ENCODE measurements at regions not wholly inside any gene's neighbourhood (a gene's known extent, or its start where the extent isn't known, plus 50 kb on each side); places are given as distances from the start of the nearest gene placed in this dataset.

DNA sequence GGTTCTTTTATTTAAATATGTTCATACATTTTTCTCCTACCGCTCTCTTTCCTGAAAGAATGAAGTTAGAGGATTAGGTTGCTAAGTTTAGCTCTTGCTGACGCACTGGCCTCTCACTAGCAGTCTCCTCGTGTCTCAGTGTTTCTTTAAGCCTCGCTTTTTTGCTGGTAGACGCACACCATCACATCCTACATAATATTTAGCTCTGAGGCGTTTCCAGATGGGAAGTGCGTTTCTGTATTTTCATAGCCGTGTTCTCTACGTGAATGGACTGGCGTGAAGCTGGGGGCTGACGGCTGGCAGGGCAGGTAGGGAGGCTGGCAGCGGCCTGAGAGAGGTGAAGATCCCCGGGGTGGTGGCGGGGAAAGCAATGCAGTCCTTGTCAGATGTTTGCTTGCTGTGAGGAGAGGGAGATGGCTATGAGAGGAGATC, 79.2 kb upstream of the SPRY4 start:
- TF ChIP-seq TAF1 (IDR thresholded peaks at IDR 0.05; ENCODE audit: low read depth): no peak
- TF ChIP-seq EGR1 (IDR thresholded peaks at IDR 0.05): no peak

- TF ChIP-seq CEBPB (IDR thresholded peaks at IDR 0.05): no peak
- TF ChIP-seq, protein P1, sequence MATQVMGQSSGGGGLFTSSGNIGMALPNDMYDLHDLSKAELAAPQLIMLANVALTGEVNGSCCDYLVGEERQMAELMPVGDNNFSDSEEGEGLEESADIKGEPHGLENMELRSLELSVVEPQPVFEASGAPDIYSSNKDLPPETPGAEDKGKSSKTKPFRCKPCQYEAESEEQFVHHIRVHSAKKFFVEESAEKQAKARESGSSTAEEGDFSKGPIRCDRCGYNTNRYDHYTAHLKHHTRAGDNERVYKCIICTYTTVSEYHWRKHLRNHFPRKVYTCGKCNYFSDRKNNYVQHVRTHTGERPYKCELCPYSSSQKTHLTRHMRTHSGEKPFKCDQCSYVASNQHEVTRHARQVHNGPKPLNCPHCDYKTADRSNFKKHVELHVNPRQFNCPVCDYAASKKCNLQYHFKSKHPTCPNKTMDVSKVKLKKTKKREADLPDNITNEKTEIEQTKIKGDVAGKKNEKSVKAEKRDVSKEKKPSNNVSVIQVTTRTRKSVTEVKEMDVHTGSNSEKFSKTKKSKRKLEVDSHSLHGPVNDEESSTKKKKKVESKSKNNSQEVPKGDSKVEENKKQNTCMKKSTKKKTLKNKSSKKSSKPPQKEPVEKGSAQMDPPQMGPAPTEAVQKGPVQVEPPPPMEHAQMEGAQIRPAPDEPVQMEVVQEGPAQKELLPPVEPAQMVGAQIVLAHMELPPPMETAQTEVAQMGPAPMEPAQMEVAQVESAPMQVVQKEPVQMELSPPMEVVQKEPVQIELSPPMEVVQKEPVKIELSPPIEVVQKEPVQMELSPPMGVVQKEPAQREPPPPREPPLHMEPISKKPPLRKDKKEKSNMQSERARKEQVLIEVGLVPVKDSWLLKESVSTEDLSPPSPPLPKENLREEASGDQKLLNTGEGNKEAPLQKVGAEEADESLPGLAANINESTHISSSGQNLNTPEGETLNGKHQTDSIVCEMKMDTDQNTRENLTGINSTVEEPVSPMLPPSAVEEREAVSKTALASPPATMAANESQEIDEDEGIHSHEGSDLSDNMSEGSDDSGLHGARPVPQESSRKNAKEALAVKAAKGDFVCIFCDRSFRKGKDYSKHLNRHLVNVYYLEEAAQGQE (IDR thresholded peaks at IDR 0.05; ENCODE audit: low read depth): no peak
- TF ChIP-seq TCF12 (IDR thresholded peaks at IDR 0.05; ENCODE audit: low read depth): 0 out of 2 replicates have a peak, but pooled peaks have one; percentile 36
- TF ChIP-seq EP300 (IDR thresholded peaks at IDR 0.05; ENCODE audit: borderline replicate concordance): no peak
- TF ChIP-seq, protein P2, sequence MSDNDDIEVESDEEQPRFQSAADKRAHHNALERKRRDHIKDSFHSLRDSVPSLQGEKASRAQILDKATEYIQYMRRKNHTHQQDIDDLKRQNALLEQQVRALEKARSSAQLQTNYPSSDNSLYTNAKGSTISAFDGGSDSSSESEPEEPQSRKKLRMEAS (IDR thresholded peaks at IDR 0.05): peak; percentile 40; the same call in 1 of the 2 replicates
- no peak for TF ChIP-seq RAD21 (IDR thresholded peaks at IDR 0.05; ENCODE audit: low read depth)
Observed at GRCh38 chr5:142403583-142403982, 78.8 kb upstream of the SPRY4 start.

- TF ChIP-seq YY1 (IDR thresholded peaks at IDR 0.05; ENCODE audit: low read depth): no peak
- TF ChIP-seq EP300 (IDR thresholded peaks at IDR 0.05; ENCODE audit: borderline replicate concordance): no peak
- TF ChIP-seq FOXM1 (IDR thresholded peaks at IDR 0.05; ENCODE audit: borderline replicate concordance, low read depth): no peak
- no peak for TF ChIP-seq NFIC (IDR thresholded peaks at IDR 0.05)
- no peak for TF ChIP-seq CREB1 (IDR thresholded peaks at IDR 0.05; ENCODE audit: low read depth)
- no peak for TF ChIP-seq TEAD4 (IDR thresholded peaks at IDR 0.05)
- TF ChIP-seq TCF12 (IDR thresholded peaks at IDR 0.05; ENCODE audit: low read depth): no peak
- TF ChIP-seq, protein P1 (IDR thresholded peaks at IDR 0.05; ENCODE audit: low read depth): no peak
- TF ChIP-seq, protein P2 (IDR thresholded peaks at IDR 0.05): no peak
- TF ChIP-seq CEBPB (IDR thresholded peaks at IDR 0.05): no peak
- TF ChIP-seq RAD21 (IDR thresholded peaks at IDR 0.05; ENCODE audit: low read depth): no peak
- no peak for TF ChIP-seq ZBTB7A (IDR thresholded peaks at IDR 0.05; ENCODE audit: low read depth)
- TF ChIP-seq EGR1 (IDR thresholded peaks at IDR 0.05): no peak
- TF ChIP-seq USF1 (IDR thresholded peaks at IDR 0.05): no peak
- no peak for TF ChIP-seq TAF1 (IDR thresholded peaks at IDR 0.05; ENCODE audit: low read depth)
Observed at GRCh38 chr5:142402752-142403318, 78.0 kb upstream of the SPRY4 start.

DNA sequence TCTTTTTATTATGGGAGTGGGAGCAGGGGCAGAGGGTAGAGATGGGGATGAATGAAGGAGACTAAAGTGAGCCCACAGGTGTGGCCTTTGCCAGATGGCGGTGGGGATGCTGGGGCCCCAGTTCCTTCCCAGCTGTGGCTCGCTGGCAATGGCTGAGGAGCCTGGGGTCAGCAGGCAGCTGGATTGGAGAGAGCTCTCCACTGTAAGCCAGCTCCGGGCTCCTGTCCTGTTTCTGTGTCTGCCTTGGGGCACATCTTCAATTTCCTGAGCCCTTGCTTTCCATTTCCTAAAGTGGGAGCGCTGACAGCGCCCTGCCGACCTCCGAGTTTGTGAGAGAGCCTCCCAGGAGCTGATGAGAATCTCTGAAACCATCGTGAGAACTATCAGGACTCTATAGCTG, 75.6 kb upstream of the SPRY4 start:
- no peak for TF ChIP-seq TEAD4 (IDR thresholded peaks at IDR 0.05)
- no peak for TF ChIP-seq ZBTB7A (IDR thresholded peaks at IDR 0.05; ENCODE audit: low read depth)
- no peak for TF ChIP-seq CREB1 (IDR thresholded peaks at IDR 0.05; ENCODE audit: low read depth)
- no peak for TF ChIP-seq USF1 (IDR thresholded peaks at IDR 0.05)
- no peak for TF ChIP-seq EP300 (IDR thresholded peaks at IDR 0.05; ENCODE audit: borderline replicate concordance)
- TF ChIP-seq NFIC (IDR thresholded peaks at IDR 0.05): no peak
- no peak for TF ChIP-seq RAD21 (IDR thresholded peaks at IDR 0.05; ENCODE audit: low read depth)
- TF ChIP-seq, protein P1 (IDR thresholded peaks at IDR 0.05; ENCODE audit: low read depth): no peak
- TF ChIP-seq, protein P2 (IDR thresholded peaks at IDR 0.05): no peak
- TF ChIP-seq TCF12 (IDR thresholded peaks at IDR 0.05; ENCODE audit: low read depth): no peak
- no peak for TF ChIP-seq YY1 (IDR thresholded peaks at IDR 0.05; ENCODE audit: low read depth)
- no peak for TF ChIP-seq EGR1 (IDR thresholded peaks at IDR 0.05)
- no peak for TF ChIP-seq TAF1 (IDR thresholded peaks at IDR 0.05; ENCODE audit: low read depth)
- no peak for TF ChIP-seq FOXM1 (IDR thresholded peaks at IDR 0.05; ENCODE audit: borderline replicate concordance, low read depth)
- no peak for TF ChIP-seq CEBPB (IDR thresholded peaks at IDR 0.05)
